HG03342 (cell line): ENCODE measurements at regions not wholly inside any gene's neighbourhood (a gene's known extent, or its start where the extent isn't known, plus 50 kb on each side); places are given as distances from the start of the nearest gene placed in this dataset.

Source experiments
- ATAC-seq: cut with Tn5 transposase; IDR thresholded peaks from one replicate; pipeline ENCODE4 v1.9.1; 2021; ENCODE audit warnings: mild to moderate bottlenecking, moderate library complexity; ENCODE audit not compliant: unreplicated experiment

DNA sequence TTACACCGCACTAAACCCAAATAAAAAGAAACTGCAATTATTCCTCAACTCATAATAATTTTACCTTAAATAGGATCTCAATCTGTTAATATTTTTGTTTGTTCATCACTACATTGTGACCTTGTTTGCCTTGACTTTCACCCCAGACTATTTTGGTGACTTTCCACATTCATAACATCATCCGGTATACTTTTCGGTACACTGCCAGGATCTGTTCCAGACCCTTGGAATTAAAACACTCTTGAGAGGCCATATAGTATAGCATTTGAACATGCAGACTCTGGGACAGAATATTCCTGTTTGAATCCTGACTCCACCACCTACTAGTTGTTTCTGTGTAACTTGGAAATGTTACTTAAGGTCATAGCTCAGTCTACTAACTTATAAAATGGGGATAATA lies 577.4 kb downstream of the METTL4 start:
- no peak for ATAC-seq

- ATAC-seq = no peak
Observed at GRCh38 chr18:1994471-1994870, 576.8 kb downstream of the METTL4 start.

GRCh38 chr18:1995041-1995612 lies 576.2 kb downstream of the METTL4 start:
- no peak for ATAC-seq

- no peak for ATAC-seq
Observed at GRCh38 chr18:1998121-1998520, 573.2 kb downstream of the METTL4 start.

DNA sequence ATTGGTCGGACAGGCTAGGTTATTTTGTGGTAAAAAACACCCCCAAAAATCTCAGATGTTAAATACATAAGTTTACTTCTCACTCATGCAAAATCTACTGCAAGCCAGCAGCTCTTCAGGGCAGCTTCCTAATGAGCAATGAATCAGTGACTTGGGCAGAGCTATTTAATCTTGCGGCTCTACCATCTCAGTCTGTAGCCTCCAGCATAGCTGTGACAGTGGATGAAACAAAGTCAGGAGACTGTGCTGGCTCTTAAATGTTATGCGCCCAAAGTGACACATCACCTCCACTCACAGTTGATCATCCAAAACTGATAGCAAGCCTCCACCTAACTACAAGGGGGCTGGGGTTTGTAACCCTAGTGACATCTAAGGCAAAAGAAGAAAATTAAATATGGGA lies 571.9 kb downstream of the METTL4 start:
- no peak for ATAC-seq

DNA sequence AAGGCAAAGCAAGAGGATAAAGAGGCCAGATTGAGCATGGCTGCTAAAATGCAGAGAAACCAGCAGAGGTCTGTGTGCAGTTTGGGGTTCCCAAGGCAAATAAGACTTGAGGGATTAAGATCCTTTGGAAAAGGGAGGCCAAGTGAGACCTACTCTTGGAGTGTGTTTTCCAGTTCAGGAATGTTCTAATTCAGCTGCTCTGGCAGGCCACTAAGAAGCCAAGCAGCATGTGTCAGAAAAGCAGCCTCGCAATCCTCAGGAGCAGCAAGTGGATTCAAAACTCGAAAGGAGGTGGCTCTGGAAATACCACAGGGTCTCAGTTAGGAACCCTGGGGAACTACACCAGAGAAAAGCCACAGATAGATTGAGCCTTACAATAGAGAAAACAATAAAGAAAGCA lies 569.2 kb downstream of the METTL4 start:
- ATAC-seq = no peak

- ATAC-seq = no peak
Observed at GRCh38 chr18:2002604-2003003, 568.7 kb downstream of the METTL4 start.

DNA sequence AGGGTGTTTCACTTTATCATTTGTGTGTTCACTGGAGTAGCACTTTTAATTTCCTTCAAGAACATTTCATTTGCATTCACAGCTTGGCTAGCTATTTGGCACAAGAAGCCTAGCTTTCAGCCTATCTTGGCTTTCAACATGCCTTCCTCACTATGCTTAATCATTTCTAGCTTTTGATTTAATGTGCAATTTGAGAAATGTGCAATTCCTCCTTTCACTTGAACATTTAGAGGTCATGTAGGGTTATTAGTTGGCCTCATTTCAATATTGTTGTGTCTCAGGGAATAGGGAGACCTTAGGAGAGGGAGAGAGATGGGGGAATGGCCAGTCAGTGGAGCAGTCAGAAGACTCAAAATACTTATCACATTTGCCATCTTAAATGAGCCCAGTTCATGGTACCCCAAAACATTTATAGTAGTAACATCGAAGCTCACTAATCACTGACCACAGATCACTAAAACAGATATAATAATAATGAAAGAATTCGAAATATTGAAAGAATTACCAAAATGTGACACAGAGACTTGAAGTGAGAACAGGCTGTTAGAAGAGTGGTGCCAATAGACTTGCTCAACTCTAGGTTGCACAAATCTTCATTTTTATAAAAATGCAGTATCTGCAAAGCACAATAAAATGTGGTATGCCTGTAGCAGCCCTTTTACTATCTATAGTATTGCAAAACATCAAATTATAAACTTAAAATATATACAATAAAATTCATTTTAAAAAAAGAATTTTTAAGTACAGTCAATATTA lies 561.2 kb downstream of the METTL4 start:
- ATAC-seq = no peak

DNA sequence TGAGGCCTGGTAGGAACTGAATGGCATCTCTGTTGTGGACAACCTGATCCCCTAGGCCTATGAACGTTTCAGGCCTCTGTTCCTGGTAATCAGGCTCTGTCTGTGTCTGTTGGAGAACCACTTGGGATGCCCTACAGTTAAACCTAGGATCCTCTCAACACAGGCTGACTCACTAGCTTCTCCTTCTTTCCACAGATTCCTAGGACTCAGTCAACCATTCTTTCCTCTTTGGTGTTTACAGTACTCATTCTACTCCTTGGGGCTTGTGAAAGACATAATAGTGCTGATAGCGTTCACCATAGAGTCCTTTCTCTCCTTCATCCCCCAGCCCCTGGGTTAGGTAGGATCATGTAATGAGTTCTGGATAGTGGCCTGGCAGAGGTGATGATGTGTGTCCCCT lies 544.3 kb downstream of the METTL4 start:
- ATAC-seq = no peak

DNA sequence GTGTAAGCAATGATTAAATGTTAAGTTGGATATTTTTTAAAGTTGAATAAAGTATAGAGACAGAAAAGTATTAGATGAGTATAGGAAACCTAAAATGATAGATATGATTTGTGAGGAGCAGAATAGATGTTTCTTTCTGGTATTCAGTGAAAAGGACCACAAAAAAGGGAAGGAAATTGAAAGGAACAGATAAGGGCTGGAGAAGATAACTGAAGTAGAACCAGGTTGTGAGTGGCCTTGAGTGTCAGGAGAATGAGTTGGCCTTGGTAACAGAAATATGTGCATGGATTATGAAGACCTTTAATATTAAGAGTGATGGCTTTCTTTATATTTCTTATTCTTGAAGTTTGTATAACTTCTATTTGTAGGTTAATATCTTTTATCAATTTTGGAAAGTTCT lies 543.5 kb downstream of the METTL4 start:
- ATAC-seq = no peak

GRCh38 chr18:2028986-2029385 lies 542.3 kb downstream of the METTL4 start:
- ATAC-seq = no peak

DNA sequence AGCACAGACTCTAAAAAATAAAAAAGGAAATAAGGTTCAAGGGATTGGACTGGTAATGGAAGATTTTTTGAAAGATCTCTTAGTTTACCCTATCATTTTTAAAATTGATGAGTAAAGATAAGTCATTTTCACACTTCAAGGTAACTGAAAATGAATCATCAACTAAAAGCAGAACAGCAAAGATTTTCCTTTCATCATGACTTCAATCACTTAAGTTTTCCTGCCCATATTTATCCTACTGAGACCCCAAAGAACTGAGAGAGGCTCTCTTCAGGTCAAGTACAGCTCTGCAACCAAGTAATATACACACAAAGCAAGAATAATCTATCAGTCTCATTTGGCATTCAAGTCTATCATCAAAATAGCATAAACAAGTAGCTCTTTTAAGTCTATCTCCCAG lies 540.7 kb downstream of the METTL4 start:
- ATAC-seq = no peak

- no peak for ATAC-seq
Observed at GRCh38 chr18:2032036-2032435, 539.3 kb downstream of the METTL4 start.

GRCh38 chr18:2035056-2035455 lies 536.2 kb downstream of the METTL4 start:
- no peak for ATAC-seq

DNA sequence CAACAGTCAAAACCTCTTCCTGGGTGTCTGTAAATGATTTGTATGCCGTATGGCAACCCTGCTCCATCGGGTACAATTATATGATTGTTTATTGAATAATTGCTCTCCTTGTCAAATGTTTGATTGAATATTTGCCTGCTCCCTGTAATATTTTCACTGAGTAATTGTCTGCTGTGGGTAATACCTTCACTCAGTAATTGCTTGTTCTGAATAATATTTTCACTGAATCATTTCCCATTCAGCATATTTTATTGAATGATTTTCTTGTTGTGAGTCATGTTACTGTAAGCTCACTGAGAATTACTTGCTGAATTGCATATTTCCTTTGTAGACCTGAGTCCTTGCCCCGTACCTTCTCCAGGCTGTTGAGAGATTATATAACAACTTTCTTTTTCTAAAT lies 535.2 kb downstream of the METTL4 start:
- no peak for ATAC-seq

DNA sequence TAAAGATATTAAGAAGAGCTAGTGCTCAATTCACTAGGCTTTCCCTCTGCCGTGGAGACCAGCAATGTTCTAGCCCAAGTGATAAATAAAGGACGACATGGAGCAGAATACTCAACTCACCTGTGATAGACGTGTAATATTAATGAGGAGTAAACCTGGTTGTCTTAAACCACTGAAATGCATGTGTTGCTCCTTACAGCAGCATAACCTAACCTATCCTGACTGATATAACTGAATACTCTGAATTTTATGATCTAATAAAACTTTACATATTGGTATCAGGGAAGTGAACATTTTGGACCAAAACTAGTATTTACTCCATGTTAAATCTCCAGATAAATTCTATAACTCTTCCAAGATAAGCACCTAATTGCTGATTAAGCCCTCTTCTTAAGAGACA lies 531.0 kb downstream of the METTL4 start:
- no peak for ATAC-seq

DNA sequence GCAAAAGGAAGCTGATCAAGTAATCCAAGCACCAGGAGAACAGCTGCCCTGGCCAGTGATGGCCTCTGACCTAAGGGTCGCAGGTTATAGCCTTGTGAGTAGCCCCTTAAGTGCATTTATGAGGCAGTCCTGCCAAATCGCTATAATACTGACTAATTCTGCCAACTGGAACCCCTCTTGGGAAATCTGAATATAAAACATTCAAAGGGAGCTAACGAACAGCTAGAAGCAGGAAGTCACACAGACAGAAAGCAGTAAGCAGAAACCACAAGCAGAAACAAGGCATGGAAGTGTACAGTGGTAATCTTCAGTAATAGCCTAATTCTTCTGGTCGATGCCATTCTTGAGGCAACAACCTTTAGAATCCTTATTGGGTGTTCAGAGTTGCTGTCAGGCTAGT lies 521.3 kb downstream of the METTL4 start:
- no peak for ATAC-seq

GRCh38 chr18:2050702-2051201 lies 520.6 kb downstream of the METTL4 start:
- ATAC-seq = no peak

GRCh38 chr18:2053490-2054089 lies 517.7 kb downstream of the METTL4 start:
- ATAC-seq = no peak

DNA sequence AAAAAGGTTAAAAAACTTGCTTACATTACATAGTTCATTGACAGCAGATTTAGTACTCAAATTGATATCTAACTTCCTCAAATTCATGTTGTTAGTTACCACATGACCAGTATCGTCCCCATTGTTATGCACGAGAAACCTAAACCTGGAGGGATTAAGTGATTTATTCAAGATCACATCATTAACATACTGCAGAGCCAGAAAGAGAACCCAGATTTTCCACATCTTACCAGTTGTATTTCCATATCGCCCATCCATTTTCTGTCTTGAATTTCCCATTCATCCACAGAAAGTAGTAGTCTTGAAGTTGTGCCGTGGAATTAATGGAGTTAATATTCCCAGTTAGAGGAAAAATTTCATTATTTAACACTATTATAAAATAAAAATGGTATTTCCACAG lies 512.0 kb downstream of the METTL4 start:
- ATAC-seq = no peak

GRCh38 chr18:2060086-2060485 lies 511.2 kb downstream of the METTL4 start:
- ATAC-seq = no peak

GRCh38 chr18:2070631-2071030 lies 500.7 kb downstream of the METTL4 start:
- no peak for ATAC-seq
